Type B pancreatic cell (in vitro differentiated cells): ENCODE measurements at regions not wholly inside any gene's neighbourhood (a gene's known extent, or its start where the extent isn't known, plus 50 kb on each side); places are given as distances from the start of the nearest gene placed in this dataset.

Experiments
- DNase-seq: peaks from one replicate; pipeline ENCODE4 v3.0.0; 2021; ENCODE audit warnings: mixed read lengths; ENCODE audit not compliant: unreplicated experiment; ENCODE audit errors: extremely low spot score
- H3K27ac Mint-ChIP-seq: 2 replicates; pipeline ENCODE4 v1.8.0; 2021; ENCODE audit warnings: mild to moderate bottlenecking, mixed read lengths
- H3K27me3 Mint-ChIP-seq: 2 replicates; pipeline ENCODE4 v1.8.0; 2021; ENCODE audit warnings: mixed read lengths
- H3K36me3 Mint-ChIP-seq: 2 replicates; pipeline ENCODE4 v1.8.0; 2021; ENCODE audit warnings: mixed read lengths
- H3K4me1 Mint-ChIP-seq: one replicate; pipeline ENCODE4 v1.8.0; 2021; ENCODE audit warnings: mixed read lengths; ENCODE audit not compliant: unreplicated experiment
- H3K4me3 Mint-ChIP-seq: 2 replicates; pipeline ENCODE4 v1.8.0; 2021; ENCODE audit warnings: mild to moderate bottlenecking, mixed read lengths
- H3K9me3 Mint-ChIP-seq: 2 replicates; pipeline ENCODE4 v1.8.0; 2021; ENCODE audit warnings: mixed read lengths
- CTCF ChIP-seq: fragments of 200-600 bp; sonication (generic); conservative IDR thresholded peaks from 2 replicates; pipeline ENCODE4 v1.5.0; 2021; ENCODE audit warnings: antibody characterized with exemption, mild to moderate bottlenecking

- Mint-ChIP-seq H3K4me1 (peaks cover 23% of the 10 kb centered on the region), H3K27me3 (no peaks in the 10 kb centered on the region), H3K27ac (no peak overlapping the region), H3K9me3 (peaks cover 16% of the 10 kb centered on the region), H3K4me3 (no peak overlapping the region), H3K36me3 (no peaks in the 10 kb centered on the region)
- no peak for DNase-seq
- no peak for TF ChIP-seq CTCF
Observed at GRCh38 chr13:104592127-104592526, 1525.9 kb upstream of the SLC10A2 start.

- Mint-ChIP-seq H3K4me3 (peak overlapping the region; percentile 66), H3K36me3 (no peaks in the 10 kb centered on the region), H3K4me1 (peaks cover 10% of the 10 kb centered on the region), H3K27me3 (peaks cover 3% of the 10 kb centered on the region), H3K9me3 (peaks cover 17% of the 10 kb centered on the region), H3K27ac (peak overlapping the region; percentile 64)
- no peak for DNase-seq
- TF ChIP-seq CTCF: no peak
Observed at GRCh38 chr13:104586051-104586746, 1520.0 kb upstream of the SLC10A2 start.

- Mint-ChIP-seq H3K27me3 (peaks cover 3% of the 10 kb centered on the region), H3K36me3 (no peaks in the 10 kb centered on the region), H3K9me3 (peaks cover 17% of the 10 kb centered on the region), H3K4me3 (no peak overlapping the region), H3K27ac (no peak overlapping the region), H3K4me1 (peaks cover 10% of the 10 kb centered on the region)
- DNase-seq: no peak
- no peak for TF ChIP-seq CTCF
Observed at GRCh38 chr13:104584481-104584880, 1518.3 kb upstream of the SLC10A2 start.

GRCh38 chr13:104580931-104581330 lies 1514.7 kb upstream of the SLC10A2 start:
- TF ChIP-seq CTCF: no peak
- H3K9me3 Mint-ChIP-seq: peaks cover 10% of the 10 kb centered on the region
- DNase-seq: no peak

GRCh38 chr13:104577071-104577815 lies 1511.0 kb upstream of the SLC10A2 start:
- TF ChIP-seq CTCF: no peak
- DNase-seq: no peak
- no peak overlapping the region for H3K27ac Mint-ChIP-seq
- H3K9me3 Mint-ChIP-seq: peaks cover 9% of the 10 kb centered on the region
- H3K36me3 Mint-ChIP-seq: no peaks in the 10 kb centered on the region
- H3K27me3 Mint-ChIP-seq: no peaks in the 10 kb centered on the region
- no peaks in the 10 kb centered on the region for H3K4me1 Mint-ChIP-seq
- no peak overlapping the region for H3K4me3 Mint-ChIP-seq

More at GRCh38 chr13:104580931-104581330, 1514.7 kb upstream of the SLC10A2 start:
- no peak overlapping the region for H3K27ac Mint-ChIP-seq
- peaks cover 5% of the 10 kb centered on the region for H3K4me1 Mint-ChIP-seq
- H3K27me3 Mint-ChIP-seq: no peaks in the 10 kb centered on the region
- H3K4me3 Mint-ChIP-seq: no peak overlapping the region
- no peaks in the 10 kb centered on the region for H3K36me3 Mint-ChIP-seq
